ENCODE measurements at regions not wholly inside any gene's neighbourhood (a gene's known extent, or its start where the extent isn't known, plus 50 kb on each side); places are given as distances from the start of the nearest gene placed in this dataset.

- TF ChIP-seq TAF1 (IDR thresholded peaks at IDR 0.05; ENCODE audit: borderline replicate concordance, low read depth, low read length) = no peak
- TF ChIP-seq GABPA (IDR thresholded peaks at IDR 0.05; ENCODE audit: low read depth) = no peak
- TF ChIP-seq EP300 (IDR thresholded peaks at IDR 0.05; ENCODE audit: borderline replicate concordance in 1 of 2, low read depth in 1 of 2, low read length in 1 of 2) = no peak
Measured at GRCh38 chr2:16058256-16058655, 117.9 kb downstream of the MYCN start (continued).

- POLR2A ChIA-PET = no interaction called here
- Histone ChIP-seq H3K79me2 (ENCODE audit: insufficient read depth) (no peaks in the 10 kb centered on the region), H3K9me2 (no peaks in the 10 kb centered on the region), H3F3A (replicated peaks; ENCODE audit: insufficient read depth) (no peaks in the 10 kb centered on the region), H3K4me2 (no peak overlapping the region), H4K20me1 (ENCODE audit: insufficient read depth) (no peaks in the 10 kb centered on the region), H3K4me3 (ENCODE audit: low read depth in 2 of 2, low read length in 1 of 2) (no peak overlapping the region), H3K27me3 (ENCODE audit: insufficient read depth) (no peaks in the 10 kb centered on the region), H3K36me3 (replicated peaks in 1 of 2; ENCODE audit: control insufficient read depth in 1 of 2, insufficient read depth in 2 of 2, low read length in 1 of 2) (no peaks in the 10 kb centered on the region), H2AFZ (ENCODE audit: low read depth) (no peak overlapping the region), H3K4me1 (ENCODE audit: control insufficient read depth in 1 of 2, insufficient read depth in 2 of 2, low read depth in 1 of 2, low read length in 1 of 2) (peaks cover 0 to 4% of the 10 kb centered on the region in 2 experiments; a peak in 1 of 4 replicates), H3K27ac (ENCODE audit: low read depth in 2 of 2, low read length in 1 of 2) (no peak overlapping the region), H3K9ac (no peak overlapping the region), H3K9me3 (no peaks in the 10 kb centered on the region)
- no peak for DNase-seq
- 50% methylated on average over 10 of the region's 10 CpGs for WGBS (ENCODE audit: low lambda C conversion rate)
- TF ChIP-seq FOSL2 (IDR thresholded peaks at IDR 0.05; ENCODE audit: borderline replicate concordance, low read depth) (no peak), CTCF (IDR thresholded peaks at IDR 0.05) (no peak), USF1 (IDR thresholded peaks at IDR 0.05; ENCODE audit: borderline replicate concordance, low read depth) (no peak), CHD2 (IDR thresholded peaks at IDR 0.05; ENCODE audit: low read length, partially characterized antibody) (no peak), JUND (IDR thresholded peaks at IDR 0.05) (no peak), FOXM1 (IDR thresholded peaks at IDR 0.05; ENCODE audit: low read depth) (no peak), SMC3 (IDR thresholded peaks at IDR 0.05; ENCODE audit: low read depth, low read length) (no peak), SIN3A (IDR thresholded peaks at IDR 0.05; ENCODE audit: borderline replicate concordance, low read depth, low read length) (no peak), MXI1 (IDR thresholded peaks at IDR 0.05; ENCODE audit: low read depth, low read length) (no peak), TEAD4 (IDR thresholded peaks at IDR 0.05; ENCODE audit: borderline replicate concordance, insufficient read depth) (no peak), MAX (IDR thresholded peaks at IDR 0.05; ENCODE audit: low read depth) (no peak), RCOR1 (IDR thresholded peaks at IDR 0.05; ENCODE audit: low read length) (no peak), NRF1 (IDR thresholded peaks at IDR 0.05; ENCODE audit: low read depth, low read length) (no peak), ELF1 (IDR thresholded peaks at IDR 0.05) (no peak), RFX5 (IDR thresholded peaks at IDR 0.05; ENCODE audit: low read length) (no peak)
- CTCF ChIA-PET = no interaction called here
Measured at GRCh38 chr2:16057661-16058060, 117.3 kb downstream of the MYCN start.
